GM23248 (cell line): ENCODE measurements at regions not wholly inside any gene's neighbourhood (a gene's known extent, or its start where the extent isn't known, plus 50 kb on each side); places are given as distances from the start of the nearest gene placed in this dataset.

ENCODE experiments used
- EZH2 ChIP-seq: fragments of 200-600 bp; sonication (generic); IDR thresholded peaks from 2 replicates; pipeline ENCODE4 v1.6.1; 2018; ENCODE audit warnings: antibody characterized with exemption, mild to moderate bottlenecking; ENCODE audit not compliant: insufficient read depth, poor library complexity, severe bottlenecking
- EZH2phosphoT487 ChIP-seq: fragments of 200-600 bp; sonication (generic); IDR thresholded peaks from 2 replicates; pipeline ENCODE4 v1.6.1; 2018; ENCODE audit warnings: antibody characterized with exemption, moderate library complexity, mild to moderate bottlenecking, low read depth; ENCODE audit not compliant: insufficient read depth

GRCh38 chr7:112615701-112616100 lies 134.9 kb downstream of the LSMEM1 start:
- TF ChIP-seq EZH2phosphoT487 (no peak), EZH2 (no peak)
